LNCAP (cell line): ENCODE measurements at regions not wholly inside any gene's neighbourhood (a gene's known extent, or its start where the extent isn't known, plus 50 kb on each side); places are given as distances from the start of the nearest gene placed in this dataset.

Experiments
- CTCF ChIP-seq: fragments of 450-650 bp; IDR thresholded peaks from 2 replicates; pipeline ENCODE4 v1.5.1; 2017; ENCODE audit warnings: mild to moderate bottlenecking

GRCh38 chr6:144361016-144361415 lies 75.9 kb downstream of the UTRN start:
- TF ChIP-seq CTCF: no peak

DNA sequence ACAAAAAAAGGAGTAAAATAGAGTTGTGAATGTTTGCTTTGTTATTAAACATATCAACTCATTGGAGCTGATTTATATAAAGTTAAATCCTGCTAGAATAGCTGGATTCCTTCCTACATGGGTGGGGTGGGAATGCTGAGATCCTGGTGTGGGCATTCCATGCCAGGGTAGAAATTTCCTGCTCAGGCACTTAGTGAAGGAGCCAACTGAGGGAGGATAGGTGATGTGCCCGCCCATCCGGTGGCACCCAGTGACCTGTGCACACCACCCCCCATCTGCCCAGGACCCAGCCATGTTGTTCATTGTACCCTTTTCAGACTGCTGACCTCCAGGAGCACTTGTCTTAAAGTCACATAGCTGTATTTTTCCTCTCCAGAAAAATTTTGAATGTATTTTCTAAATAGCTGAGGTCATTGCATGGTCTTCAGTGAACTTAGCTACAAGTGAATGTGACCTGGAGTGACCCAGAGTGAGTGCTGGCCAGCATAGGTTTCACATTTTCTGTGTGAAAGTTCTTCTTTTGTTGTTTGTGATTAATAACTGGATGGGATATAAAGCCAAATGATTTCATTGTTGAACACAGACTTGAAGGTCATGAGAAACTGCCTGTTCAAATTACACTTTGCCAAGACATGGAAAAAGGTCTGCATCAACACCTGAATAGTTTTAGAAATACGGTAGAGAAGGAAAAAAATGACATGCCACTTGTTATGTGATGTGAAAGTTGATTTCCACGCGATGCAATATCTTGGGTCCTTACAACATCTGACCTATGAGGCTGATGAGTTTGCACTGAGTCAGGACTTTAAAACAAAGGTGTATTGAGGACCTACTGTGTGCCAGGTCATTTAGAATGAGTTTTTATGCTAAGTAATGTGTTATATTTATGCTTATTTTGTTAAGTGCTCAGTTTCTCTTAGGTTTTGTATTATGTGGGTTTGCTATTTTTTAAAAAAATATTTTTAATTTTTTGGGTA lies 77.2 kb downstream of the UTRN start:
- TF ChIP-seq CTCF: no peak

DNA sequence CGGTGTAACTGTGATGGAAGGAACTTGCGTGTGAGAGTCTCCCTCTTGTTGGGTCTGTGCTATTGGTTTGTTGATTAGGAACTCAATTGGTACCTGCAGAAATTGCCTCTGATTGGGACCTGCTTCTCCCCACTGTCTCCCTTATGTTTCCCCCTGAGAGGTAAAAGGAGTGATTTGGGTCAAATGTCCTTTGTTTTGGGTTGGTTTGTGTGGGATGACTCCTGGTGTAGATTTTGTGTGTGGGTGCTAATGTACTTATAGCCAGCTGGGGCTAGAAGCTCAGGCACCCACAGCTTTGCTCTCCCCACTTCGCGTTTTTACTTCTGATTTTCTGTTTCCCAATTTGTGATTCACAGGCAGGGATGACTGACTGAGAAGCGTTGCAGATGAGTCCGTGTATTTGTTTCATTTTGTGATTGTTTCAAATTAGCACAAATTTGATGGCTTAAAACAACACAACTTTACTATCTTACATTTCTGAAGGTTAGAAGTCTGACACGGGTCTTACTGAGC lies 79.1 kb downstream of the UTRN start:
- TF ChIP-seq CTCF: no peak

- TF ChIP-seq CTCF: no peak
These were observed 79.6 kb downstream of the UTRN start for GRCh38 chr6:144364782-144365181.

GRCh38 chr6:144365271-144365670 lies 80.1 kb downstream of the UTRN start:
- no peak for TF ChIP-seq CTCF

- TF ChIP-seq CTCF: no peak
These were observed 87.0 kb downstream of the UTRN start for GRCh38 chr6:144372116-144372515.

DNA sequence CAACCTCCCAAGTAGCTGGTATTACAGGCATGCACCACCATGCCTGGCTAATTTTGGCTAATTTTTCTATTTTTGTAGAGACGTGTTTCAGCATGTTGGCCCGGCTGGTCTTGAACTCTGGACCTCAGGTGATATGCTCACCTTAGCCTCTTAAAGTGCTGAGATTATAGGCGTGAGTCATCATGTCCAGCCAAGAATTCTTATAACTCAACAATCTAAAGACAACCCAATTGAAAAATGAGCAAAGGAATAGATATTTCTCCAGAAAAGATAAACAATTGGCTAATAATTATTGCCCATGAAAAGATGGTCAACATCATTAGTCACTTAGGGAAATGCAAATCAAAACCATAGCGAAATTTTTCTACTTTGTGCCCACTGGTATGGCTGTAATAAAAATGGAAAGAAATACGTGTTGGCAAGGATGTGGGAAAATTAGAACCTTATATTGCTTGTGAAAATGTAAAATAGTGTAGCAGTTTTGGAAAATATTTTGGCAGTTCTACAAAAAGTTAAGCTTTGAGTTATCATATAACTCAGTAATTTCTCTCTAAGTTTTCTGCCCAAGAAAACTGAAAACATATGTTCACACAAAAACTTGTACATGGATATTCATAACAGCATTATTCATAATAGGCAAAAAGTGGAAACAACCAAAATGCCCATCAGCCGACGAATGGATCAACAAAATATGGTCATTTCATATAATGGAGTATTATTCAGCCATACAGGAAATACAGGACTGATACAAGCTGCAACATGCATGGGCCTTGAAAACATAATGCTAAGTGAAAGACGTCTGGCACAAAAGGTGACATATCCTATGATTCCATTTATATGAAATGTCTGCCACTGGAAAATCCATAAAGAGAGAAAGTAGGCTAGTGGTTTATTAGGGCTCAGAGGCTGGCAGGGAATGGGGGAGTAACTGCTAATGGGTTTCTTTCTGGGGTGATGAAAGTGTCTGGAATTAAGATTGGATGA lies 87.8 kb downstream of the UTRN start:
- no peak for TF ChIP-seq CTCF
